ENCODE measurements at regions not wholly inside any gene's neighbourhood (a gene's known extent, or its start where the extent isn't known, plus 50 kb on each side); places are given as distances from the start of the nearest gene placed in this dataset.

DNA sequence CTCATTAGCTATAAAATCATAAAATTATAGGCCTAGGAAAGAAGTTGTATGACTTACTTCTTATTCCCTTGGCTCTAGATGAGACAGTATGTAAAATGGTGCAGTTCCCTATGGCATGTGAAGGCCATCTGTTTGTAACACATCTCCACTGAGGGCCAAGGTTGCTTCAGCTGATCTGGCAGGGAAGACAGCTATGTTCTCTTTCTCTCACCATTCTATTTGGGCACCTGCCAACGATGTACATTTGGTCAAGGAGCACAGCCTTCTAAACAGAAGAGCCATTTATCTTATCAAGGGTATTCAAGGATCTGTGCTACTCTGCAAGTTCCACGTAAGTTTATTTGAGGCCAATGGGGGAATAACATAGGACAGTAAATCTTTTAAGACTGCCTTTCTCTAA is 129.8 kb upstream of the TOM1L1 start:
- Histone ChIP-seq H3F3A (ENCODE audit: insufficient read depth, low read depth) (no peaks in the 10 kb centered on the region), H3K36me3 (ENCODE audit: low read depth) (no peaks in the 10 kb centered on the region), H3K4me3 (no peak overlapping the region), H3K4me1 (replicated peaks; ENCODE audit: insufficient read depth) (no peaks in the 10 kb centered on the region), H3K79me2 (ENCODE audit: low read depth) (no peaks in the 10 kb centered on the region), H3K9me3 (ENCODE audit: insufficient read depth, low read depth) (no peaks in the 10 kb centered on the region), H4K20me1 (ENCODE audit: insufficient read depth) (no peaks in the 10 kb centered on the region), H2AFZ (peak overlapping the region; percentile 46; the same call in 1 of the 2 replicates), H3K27me3 (ENCODE audit: insufficient read depth, low read depth) (no peaks in the 10 kb centered on the region), H3K27ac (no peak overlapping the region), H3K4me2 (no peak overlapping the region), H3K9me2 (ENCODE audit: insufficient read depth) (no peaks in the 10 kb centered on the region)
- DNase-seq: no peak
- ChIA-PET POLR2A (ENCODE audit: unreplicated experiment) (no interaction called here), CTCF (no interaction called here)
- TF ChIP-seq EZH2 (IDR thresholded peaks at IDR 0.05; ENCODE audit: low read depth) (no peak), CTCF (conservative IDR thresholded peaks at IDR 0.05) (no peak)
- no TSS peak for BruUV-seq (replicated peaks)
- intact Hi-C loops (cut with micrococcal nuclease; ENCODE audit: unreplicated experiment): no loop called here

DNA sequence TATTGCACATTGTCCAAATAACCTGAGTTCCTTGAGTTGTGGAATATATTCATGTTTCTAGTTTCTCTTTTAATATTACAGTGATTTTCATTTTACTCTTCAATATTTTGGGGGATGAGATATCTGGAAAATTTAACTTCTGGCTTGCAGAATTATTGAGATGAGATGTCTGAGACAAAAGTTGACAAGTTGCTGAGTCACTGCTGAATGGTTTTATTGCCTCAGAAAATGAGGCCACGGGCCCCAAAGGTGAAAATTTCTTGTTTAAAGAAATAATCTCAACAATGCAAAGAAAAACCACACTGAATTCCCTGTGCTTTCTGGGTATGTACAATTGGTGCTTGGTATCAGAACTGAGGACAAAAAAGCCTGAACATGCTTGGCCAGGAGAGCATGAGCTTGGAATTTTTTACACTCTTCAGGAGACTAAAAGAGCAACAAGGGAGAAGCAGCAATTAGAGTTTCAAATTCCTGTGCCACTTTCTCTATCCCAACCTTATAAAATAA is 129.2 kb upstream of the TOM1L1 start:
- Histone ChIP-seq H3K4me2 (0 out of 2 replicates have a peak overlapping the region, but pooled peaks have one; percentile 8), H2AFZ (peak overlapping the region; percentile 46), H3K27me3 (ENCODE audit: insufficient read depth, low read depth) (no peaks in the 10 kb centered on the region), H3F3A (ENCODE audit: insufficient read depth, low read depth) (no peaks in the 10 kb centered on the region), H4K20me1 (ENCODE audit: insufficient read depth) (no peaks in the 10 kb centered on the region), H3K4me1 (replicated peaks; ENCODE audit: insufficient read depth) (no peaks in the 10 kb centered on the region), H3K79me2 (ENCODE audit: low read depth) (no peaks in the 10 kb centered on the region), H3K9me2 (ENCODE audit: insufficient read depth) (no peaks in the 10 kb centered on the region), H3K36me3 (ENCODE audit: low read depth) (no peaks in the 10 kb centered on the region), H3K4me3 (no peak overlapping the region), H3K27ac (no peak overlapping the region), H3K9me3 (ENCODE audit: insufficient read depth, low read depth) (no peaks in the 10 kb centered on the region)
- POLR2A ChIA-PET (ENCODE audit: unreplicated experiment): no interaction called here
- intact Hi-C loops (cut with micrococcal nuclease; ENCODE audit: unreplicated experiment): no loop called here
- no peak for DNase-seq
- CTCF ChIA-PET: no interaction called here
- TF ChIP-seq CTCF (conservative IDR thresholded peaks at IDR 0.05) (no peak), EZH2 (IDR thresholded peaks at IDR 0.05; ENCODE audit: low read depth) (no peak)
- no TSS peak for BruUV-seq (replicated peaks)

- Histone ChIP-seq H4K20me1 (ENCODE audit: insufficient read depth) (no peaks in the 10 kb centered on the region), H3K4me3 (no peak overlapping the region), H3F3A (ENCODE audit: insufficient read depth, low read depth) (no peaks in the 10 kb centered on the region), H3K27ac (no peak overlapping the region), H3K9me3 (ENCODE audit: insufficient read depth, low read depth) (no peaks in the 10 kb centered on the region), H3K36me3 (ENCODE audit: low read depth) (no peaks in the 10 kb centered on the region), H3K4me2 (no peak overlapping the region), H3K9me2 (ENCODE audit: insufficient read depth) (no peaks in the 10 kb centered on the region), H2AFZ (no peak overlapping the region), H3K4me1 (replicated peaks; ENCODE audit: insufficient read depth) (no peaks in the 10 kb centered on the region), H3K79me2 (ENCODE audit: low read depth) (no peaks in the 10 kb centered on the region), H3K27me3 (ENCODE audit: insufficient read depth, low read depth) (no peaks in the 10 kb centered on the region; the same call in 1 of the 2 replicates)
- intact Hi-C loops (cut with micrococcal nuclease; ENCODE audit: unreplicated experiment): no loop called here
- no peak for DNase-seq
- POLR2A ChIA-PET (ENCODE audit: unreplicated experiment): no interaction called here
- BruUV-seq (replicated peaks): no TSS peak
- TF ChIP-seq EZH2 (IDR thresholded peaks at IDR 0.05; ENCODE audit: low read depth) (no peak), CTCF (conservative IDR thresholded peaks at IDR 0.05) (no peak)
- CTCF ChIA-PET: no interaction called here
Measured at GRCh38 chr17:54780238-54780637, 120.4 kb upstream of the TOM1L1 start.
